ENCODE measurements at regions not wholly inside any gene's neighbourhood (a gene's known extent, or its start where the extent isn't known, plus 50 kb on each side); places are given as distances from the start of the nearest gene placed in this dataset.
"Not testable (repeated sequence)": the region's sequence is repeated elsewhere in the genome, so short reads cannot be mapped to it uniquely, and the experiment has no call there.

- not testable (repeated sequence) for DNase-seq
These were observed 210.5 kb downstream of the ICOS start for GRCh38 chr2:204147040-204147439.

DNA sequence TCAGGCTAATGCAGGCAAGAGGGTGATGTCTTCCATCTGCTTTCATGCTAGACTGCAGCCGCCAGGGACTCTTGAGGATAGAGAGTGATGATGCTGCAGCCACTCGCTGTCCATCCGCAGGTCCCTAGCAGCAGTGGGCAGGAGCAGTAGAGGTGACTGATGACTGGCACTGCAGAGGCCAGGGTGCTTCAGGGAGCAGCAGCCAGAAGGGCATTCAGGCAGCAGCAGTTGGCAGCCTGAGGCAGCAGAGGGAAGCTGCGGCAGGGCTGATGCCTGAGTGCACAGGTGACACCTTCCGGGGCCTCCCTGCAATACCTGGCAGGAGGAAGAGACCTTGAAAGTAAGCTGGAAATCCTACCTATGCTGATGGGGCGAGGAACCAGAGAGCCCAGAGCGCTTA is 214.2 kb downstream of the ICOS start:
- no peak for DNase-seq

DNA sequence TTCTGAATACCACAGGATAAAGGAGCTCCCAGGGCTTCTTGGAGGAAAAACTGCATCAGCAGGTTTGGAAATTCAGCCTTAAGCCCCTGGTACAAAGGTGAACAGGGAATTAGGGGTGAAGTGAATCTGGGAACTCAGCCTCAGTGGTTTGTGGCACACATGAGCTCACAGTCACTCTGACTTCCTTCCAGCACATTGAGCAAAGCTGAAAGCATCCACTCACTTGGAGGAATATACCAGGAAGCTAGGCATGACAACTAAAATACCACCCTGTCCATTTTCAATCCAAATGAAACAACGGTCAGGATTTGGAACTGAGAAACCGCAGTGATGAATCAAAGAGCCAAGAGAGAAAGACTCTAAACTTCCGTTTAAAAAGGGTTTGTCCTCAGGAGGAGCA is 216.1 kb downstream of the ICOS start:
- no peak for DNase-seq

GRCh38 chr2:204154863-204155262 is 218.3 kb downstream of the ICOS start:
- DNase-seq, result no peak

DNA sequence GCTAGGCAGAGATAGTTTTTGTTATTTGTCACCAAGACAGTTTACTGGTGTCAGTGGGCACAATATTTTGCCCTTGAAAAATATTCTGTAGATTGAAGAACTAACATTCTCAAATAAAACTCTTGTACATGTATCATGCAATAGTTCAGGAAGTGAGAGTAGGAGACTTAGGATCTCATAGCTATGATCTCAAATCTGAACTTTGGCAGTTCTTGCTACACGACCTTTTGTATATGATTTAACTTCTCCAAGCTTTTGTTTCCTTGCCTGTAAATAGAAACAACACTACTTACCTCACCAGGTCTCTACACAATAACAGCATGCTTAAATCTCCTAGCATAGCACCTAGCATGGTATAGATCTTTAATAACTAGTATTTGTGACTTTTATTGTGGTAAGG is 219.9 kb downstream of the ICOS start:
- no peak for DNase-seq

DNA sequence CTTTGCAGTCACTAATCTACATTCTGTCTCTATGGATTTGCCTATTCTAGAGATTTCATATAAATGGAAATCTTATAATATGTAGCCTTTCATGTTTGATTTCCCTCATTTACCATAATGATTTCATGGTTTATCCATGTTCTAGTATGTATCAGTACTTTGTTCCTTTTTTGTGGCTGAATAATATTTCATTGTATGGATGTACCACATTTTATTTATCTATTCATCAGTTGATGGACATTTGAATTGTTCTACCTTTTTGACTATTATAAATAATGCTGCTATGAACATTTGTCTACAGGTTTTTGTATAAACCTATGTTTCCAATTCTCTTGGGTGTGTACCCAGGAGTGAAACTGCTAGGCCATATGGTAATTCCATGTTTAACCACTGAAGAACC is 221.1 kb downstream of the ICOS start:
- DNase-seq, result no peak

- DNase-seq, result no peak
These were observed 223.0 kb downstream of the ICOS start for GRCh38 chr2:204159526-204159925.

DNA sequence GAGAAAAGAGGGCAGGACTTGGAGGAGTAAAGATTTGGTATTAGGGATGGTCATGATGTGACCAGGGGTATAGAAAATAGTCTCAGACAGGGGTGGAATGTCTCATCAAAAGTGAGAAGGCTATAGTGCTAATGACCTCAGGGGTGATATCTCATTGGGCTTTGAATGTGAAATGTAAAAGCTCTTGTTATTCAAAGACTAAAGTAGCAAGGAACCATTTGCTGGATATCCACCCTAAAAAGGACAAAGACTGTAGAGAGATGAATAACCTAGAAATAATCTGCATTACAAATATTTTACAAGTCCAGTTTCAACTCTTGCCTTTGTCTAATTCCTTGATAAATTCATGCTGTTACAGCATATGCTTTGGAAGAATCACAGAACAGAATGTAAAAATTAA is 224.4 kb downstream of the ICOS start:
- DNase-seq, result no peak

DNA sequence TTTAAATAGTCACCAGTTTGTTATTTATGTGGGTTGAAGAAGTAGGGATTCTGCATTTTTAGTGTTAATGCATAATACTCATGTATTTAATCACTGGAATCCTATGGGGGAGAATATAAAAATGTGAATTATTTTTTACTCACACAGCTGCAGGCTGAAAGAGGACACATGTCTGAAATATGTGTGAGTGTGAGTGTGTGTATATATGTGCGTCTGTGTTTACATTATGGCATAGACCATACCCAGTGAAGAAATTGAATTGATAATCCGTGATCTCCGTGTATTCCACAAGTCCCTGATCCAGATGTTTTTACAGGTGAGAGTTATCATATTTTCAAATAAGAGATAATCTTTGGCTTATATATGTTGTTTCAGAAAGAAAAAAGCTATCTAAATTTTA is 225.3 kb downstream of the ICOS start:
- no peak for DNase-seq

GRCh38 chr2:204166961-204167360 is 230.4 kb downstream of the ICOS start:
- DNase-seq, result no peak

DNA sequence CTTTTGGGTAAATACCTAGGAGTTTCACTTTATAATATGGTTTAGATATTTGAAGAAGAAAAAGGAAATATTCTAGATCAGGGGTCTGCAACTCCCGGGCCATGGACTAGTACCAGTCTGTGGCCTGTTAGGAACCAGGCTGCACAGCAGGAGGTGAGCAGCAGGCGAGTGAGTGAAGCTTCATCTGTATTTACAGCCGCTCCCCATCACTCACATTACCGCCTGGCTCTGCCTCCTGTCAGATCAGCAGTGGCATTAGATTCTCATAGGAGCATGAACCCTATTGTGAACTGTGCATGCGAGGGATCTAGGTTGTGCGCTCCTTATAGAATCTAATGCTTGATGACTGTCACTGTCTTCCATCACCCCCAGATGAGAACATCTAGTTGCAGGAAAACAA is 231.1 kb downstream of the ICOS start:
- DNase-seq, result not testable (repeated sequence)

DNA sequence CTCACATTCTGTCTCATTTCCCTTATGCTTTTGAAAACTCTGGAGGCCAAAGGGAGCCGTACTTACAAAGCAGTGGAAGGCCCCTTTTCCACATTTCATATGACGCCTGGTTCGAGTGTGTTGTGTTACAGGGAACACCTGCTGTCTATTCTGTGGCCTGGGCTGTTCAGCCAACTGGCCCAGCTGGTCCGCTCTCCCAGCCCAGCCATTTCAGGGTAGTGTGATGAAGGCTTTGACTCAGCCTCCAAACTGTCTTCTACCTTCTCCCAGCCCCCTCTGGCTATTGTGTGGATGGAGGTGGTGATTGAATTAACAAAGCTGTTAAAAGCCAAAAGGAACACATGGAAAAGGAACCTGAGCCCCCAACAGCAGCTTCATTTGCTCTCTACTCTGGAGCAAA is 233.8 kb downstream of the ICOS start:
- no peak for DNase-seq

GRCh38 chr2:204171432-204172144 is 235.0 kb downstream of the ICOS start:
- DNase-seq, result no peak

DNA sequence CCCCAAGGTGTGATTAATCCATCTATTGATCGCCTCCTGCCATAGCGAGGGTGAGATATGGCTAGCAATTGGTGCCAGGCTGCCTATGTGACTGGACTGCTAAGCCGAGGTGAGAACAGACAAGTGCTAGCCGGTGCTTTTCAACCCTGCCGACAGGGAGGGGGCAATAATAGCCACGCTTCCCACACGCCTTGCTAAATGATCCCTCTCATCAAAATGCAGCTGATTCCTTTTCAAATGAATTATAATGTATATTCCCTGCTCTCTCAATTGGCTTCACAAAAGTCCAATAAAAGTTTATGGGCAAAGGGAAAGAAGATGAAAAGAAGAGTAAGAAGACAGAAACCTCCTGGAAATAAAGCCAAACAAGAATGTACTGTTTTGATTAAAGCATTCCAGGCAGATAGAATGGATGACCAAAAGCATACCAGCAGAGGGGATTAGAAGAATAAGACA is 235.6 kb downstream of the ICOS start:
- DNase-seq, result no peak

- no peak for DNase-seq
These were observed 237.5 kb downstream of the ICOS start for GRCh38 chr2:204174034-204174433.

- DNase-seq, result no peak
These were observed 239.1 kb downstream of the ICOS start for GRCh38 chr2:204175552-204176271.

GRCh38 chr2:204176306-204176705 is 239.7 kb downstream of the ICOS start:
- no peak for DNase-seq

DNA sequence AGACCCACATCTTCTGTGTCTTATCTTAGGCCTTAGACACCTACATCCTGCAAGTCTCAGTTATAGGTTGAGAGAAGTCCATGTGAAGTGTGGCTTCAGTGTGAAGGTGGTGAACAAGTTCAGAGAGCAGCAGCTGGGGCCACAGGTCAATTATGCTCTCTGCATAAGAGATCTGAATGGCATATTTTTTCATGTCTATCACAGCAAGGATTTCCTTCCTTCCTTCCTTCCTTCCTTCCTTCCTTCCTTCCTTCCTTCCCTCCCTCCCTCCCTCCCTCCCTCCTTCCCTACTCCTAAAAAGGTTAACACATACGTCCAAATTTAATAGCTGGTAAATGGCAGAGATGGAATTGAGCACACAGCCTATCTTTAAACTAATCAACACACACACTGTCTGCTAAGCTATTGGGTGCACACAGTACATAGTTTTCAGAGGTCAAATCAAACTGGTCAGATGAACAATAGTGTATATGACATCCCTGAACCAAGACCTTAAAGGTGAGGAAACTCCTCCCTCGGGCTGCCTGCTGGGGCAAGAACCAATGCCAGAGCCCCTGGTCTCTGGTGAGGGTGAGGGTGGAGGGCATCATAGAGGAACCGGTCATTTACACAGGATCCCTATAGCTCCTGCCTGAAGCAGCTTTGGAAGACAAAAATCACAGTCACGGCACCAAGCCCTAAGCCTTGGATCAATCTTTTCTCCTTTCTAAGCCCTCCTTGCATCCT is 240.9 kb downstream of the ICOS start:
- DNase-seq, result no peak

DNA sequence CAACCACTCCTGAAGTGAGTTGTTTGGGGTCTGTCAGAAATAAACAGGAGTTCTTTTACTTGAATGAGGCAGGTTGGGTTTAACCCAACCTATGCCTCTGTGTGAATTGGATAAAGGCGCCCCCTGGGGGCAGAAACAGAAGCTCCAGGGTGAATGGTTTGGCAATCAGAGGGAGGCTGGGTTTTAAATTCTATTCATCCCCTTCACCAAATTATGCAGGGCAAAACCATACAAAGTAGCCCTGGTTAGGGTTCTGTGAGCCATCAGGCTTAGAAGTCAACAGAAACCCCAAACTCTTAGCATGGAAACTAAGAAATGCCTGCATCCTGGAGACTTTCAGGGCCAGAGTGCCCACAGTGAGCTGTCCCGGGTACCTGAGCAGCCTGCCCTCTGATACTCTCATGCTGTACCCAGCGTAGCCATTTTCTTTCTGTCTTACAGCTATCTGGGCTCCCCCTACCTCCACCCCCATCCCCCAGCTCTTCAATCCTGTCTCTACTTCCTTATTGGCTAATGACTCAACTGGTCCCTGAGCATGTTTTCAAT is 241.5 kb downstream of the ICOS start:
- no peak for DNase-seq

GRCh38 chr2:204180649-204181048 is 244.1 kb downstream of the ICOS start:
- DNase-seq, result no peak

DNA sequence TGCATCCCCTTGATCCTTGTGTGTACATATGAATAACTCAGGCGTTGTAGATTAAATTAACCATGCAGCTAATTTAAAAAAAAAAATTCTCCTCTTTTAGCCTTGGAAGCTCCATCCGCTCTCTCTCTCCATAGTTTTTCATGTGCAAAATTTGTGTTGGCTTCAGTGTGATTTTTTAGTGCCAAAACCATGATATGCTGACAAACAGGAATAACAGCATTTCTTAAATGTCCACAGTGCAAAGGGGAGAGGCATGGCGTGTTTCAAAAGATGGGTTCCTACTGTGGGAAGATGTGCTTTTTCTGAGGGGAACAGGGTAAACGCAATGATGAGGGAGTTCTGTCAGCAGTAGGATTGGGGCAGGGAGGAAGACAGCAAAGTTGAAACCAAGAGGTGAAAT is 247.0 kb downstream of the ICOS start:
- no peak for DNase-seq

DNA sequence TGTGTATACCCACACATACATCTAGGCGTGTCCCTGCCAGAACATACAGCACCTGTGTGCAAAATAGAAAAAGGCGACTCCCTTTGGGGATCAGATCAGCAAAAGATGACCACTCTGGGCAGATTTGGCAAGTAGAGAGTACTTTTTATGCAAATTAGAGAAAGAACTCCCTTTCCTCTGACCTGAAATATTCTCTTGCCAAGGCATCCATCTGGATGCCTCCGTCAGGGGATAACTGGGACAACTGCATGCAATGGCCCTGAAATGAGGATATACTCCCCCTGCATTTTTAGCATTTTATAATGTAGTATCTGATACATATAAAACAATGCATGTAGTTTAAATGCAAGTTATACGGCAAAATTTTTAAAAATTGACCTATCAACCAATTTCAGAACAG is 247.7 kb downstream of the ICOS start:
- DNase-seq, result no peak

DNA sequence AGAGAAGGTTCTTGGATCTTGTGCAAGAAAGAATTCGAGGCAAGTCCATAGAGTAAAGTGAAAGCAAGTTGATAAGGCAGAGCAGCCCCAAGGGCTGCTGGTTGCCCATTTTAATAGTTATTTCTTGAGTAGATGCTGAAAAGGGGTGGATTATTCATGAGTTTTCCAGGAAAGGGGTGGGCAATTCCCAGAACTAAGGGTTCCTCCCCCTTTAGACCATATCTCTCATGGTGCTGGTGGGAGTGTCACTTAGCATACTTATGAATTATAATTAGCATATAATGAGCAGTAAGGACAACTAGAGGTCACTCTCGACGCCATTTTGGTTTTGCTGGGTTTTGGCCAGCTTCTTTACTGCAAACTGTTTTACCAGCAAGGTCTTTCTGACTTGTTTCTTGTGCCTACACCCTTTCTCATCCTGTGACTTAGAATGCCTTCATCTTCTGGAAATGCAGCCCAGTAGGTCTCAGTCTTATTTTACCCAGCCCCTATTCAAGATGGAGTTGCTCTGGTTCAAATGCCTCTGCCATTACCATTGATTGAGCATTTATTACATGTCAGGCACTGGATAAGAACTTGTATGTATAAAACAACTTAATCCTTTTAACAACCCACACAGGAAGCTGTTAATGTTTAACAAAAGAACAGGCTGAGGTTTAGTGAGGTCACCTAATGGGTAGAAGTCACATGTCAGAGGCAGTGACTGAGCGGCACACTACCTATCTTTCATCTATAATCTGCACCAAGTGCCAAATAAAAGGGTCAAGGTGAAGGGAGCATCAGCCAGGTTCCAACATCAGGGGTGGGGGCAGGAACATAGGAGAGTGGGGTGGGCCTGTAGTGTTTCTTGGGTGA is 250.9 kb downstream of the ICOS start:
- no peak for DNase-seq
